IMR-90 (cell line): ENCODE measurements at regions not wholly inside any gene's neighbourhood (a gene's known extent, or its start where the extent isn't known, plus 50 kb on each side); places are given as distances from the start of the nearest gene placed in this dataset.

Experiments used
- ATAC-seq: fragments of 200-7000 bp; cut with Tn5 transposase; 2 replicates; pipeline ENCODE4 v1.9.1; 2020; ENCODE audit warnings: low read depth, mild to moderate bottlenecking, moderate library complexity
- BruUV-seq: library from RNA; stranded (reverse); fragments of 400-500 nt; replicated peaks from 2 replicates; lab custom pipeline; 2021; lab: Mats Ljungman, UMichigan
- CTCF ChIA-PET: fragments of 300-600 bp; formaldehyde crosslinking; extraction: SDS; loops from one replicate; lab custom pipeline; 2021; ENCODE audit warnings: antibody characterized with exemption; lab: Yijun Ruan, JAX
- POLR2A ChIA-PET: fragments of 300-600 bp; sonication (Branson Sonifier 250); formaldehyde crosslinking; loops from one replicate; lab custom pipeline; 2022; ENCODE audit warnings: antibody characterized with exemption; ENCODE audit not compliant: unreplicated experiment; lab: Charles Lee
- DNase-seq: peaks from one replicate; pipeline ENCODE4 v3.0.0; 2013
- H2AFZ ChIP-seq: replicated peaks from 2 replicates; pipeline ENCODE3; 2013; ENCODE audit warnings: low read length, mild to moderate bottlenecking; ENCODE audit not compliant: poor library complexity
- H2AK5ac ChIP-seq: 2 replicates; pipeline ENCODE4 v1.6.1; 2013; ENCODE audit warnings: low read depth, low read length, inconsistent platforms
- H2AK9ac ChIP-seq: replicated peaks from 2 replicates; pipeline ENCODE3; 2013; ENCODE audit warnings: mild to moderate bottlenecking, low read depth, low read length, moderate library complexity; ENCODE audit not compliant: poor library complexity
- H2BK120ac ChIP-seq: 2 replicates; pipeline ENCODE4 v1.6.1; 2013; ENCODE audit warnings: low read depth, low read length, inconsistent platforms
- H2BK15ac ChIP-seq: 3 replicates; pipeline ENCODE4 v1.6.1; 2013; ENCODE audit warnings: low read depth, low read length, inconsistent platforms
- H2BK20ac ChIP-seq: 2 replicates; pipeline ENCODE4 v1.6.1; 2013; ENCODE audit warnings: low read depth, mild to moderate bottlenecking, inconsistent platforms, low read length, moderate library complexity
- H2BK5ac ChIP-seq: 2 replicates; pipeline ENCODE4 v1.6.1; 2013; ENCODE audit warnings: mild to moderate bottlenecking, low read depth, low read length, inconsistent platforms; ENCODE audit not compliant: poor library complexity, severe bottlenecking
- H3K14ac ChIP-seq: replicated peaks from 2 replicates; pipeline ENCODE4 v1.6.1; 2013; ENCODE audit warnings: low read depth, low read length, inconsistent platforms
- H3K18ac ChIP-seq: 2 replicates; pipeline ENCODE4 v1.6.1; 2013; ENCODE audit warnings: low read depth, low read length, control low read depth
- H3K23ac ChIP-seq: 2 replicates; pipeline ENCODE4 v1.6.1; 2013; ENCODE audit warnings: low read depth, low read length, inconsistent platforms
- H3K27ac ChIP-seq: 2 replicates; pipeline ENCODE4 v1.5.1; 2013; ENCODE audit warnings: mild to moderate bottlenecking, control low read depth, low read length; ENCODE audit not compliant: insufficient read depth
- H3K27me3 ChIP-seq: 2 replicates; pipeline ENCODE4 v1.6.1; 2013; ENCODE audit warnings: low read length; ENCODE audit not compliant: control insufficient read depth, insufficient read depth
- H3K36me3 ChIP-seq: 2 replicates; pipeline ENCODE4 v1.6.1; 2013; ENCODE audit warnings: low read length, mixed read lengths; ENCODE audit not compliant: control insufficient read depth, insufficient read depth
- H3K4ac ChIP-seq: 2 replicates; pipeline ENCODE4 v1.6.1; 2013; ENCODE audit warnings: low read depth, low read length, inconsistent platforms
- H3K4me1 ChIP-seq: 2 replicates; pipeline ENCODE4 v1.6.1; 2013; ENCODE audit warnings: low read length, mixed read lengths; ENCODE audit not compliant: control insufficient read depth, insufficient read depth
- H3K4me2 ChIP-seq: 2 replicates; pipeline ENCODE4 v1.6.1; 2013; ENCODE audit warnings: low read depth, mild to moderate bottlenecking, control low read depth, low read length, moderate library complexity
- H3K4me3 ChIP-seq: 2 replicates; pipeline ENCODE4 v1.5.1; 2013; ENCODE audit warnings: low read depth, mild to moderate bottlenecking, control low read depth, low read length, moderate library complexity; ENCODE audit not compliant: insufficient read depth
- H3K56ac ChIP-seq: 2 replicates; pipeline ENCODE4 v1.6.1; 2013; ENCODE audit warnings: low read length, inconsistent platforms; ENCODE audit not compliant: insufficient read depth; ENCODE audit errors: extremely low read depth
- H3K79me1 ChIP-seq, 2 experiments: 2 replicates each; pipeline ENCODE4 v1.6.1; 2013; ENCODE audit warnings: low read length in 2 of 2, inconsistent platforms in 1 of 2, low read depth in 1 of 2
- H3K9ac ChIP-seq: 2 replicates; pipeline ENCODE4 v1.6.1; 2013; ENCODE audit warnings: low read depth, low read length, control low read depth
- H3K9me1 ChIP-seq: 2 replicates; pipeline ENCODE4 v1.6.1; 2013; ENCODE audit warnings: low read length, inconsistent platforms; ENCODE audit not compliant: insufficient read depth
- H3K9me3 ChIP-seq: 2 replicates; pipeline ENCODE4 v1.6.1; 2013; ENCODE audit warnings: low read length; ENCODE audit not compliant: control insufficient read depth, insufficient read depth
- H4K20me1 ChIP-seq: 2 replicates; pipeline ENCODE4 v1.6.1; 2013; ENCODE audit warnings: low read length, inconsistent platforms; ENCODE audit not compliant: insufficient read depth
- H4K5ac ChIP-seq: 2 replicates; pipeline ENCODE4 v1.6.1; 2013; ENCODE audit warnings: mild to moderate bottlenecking, low read depth, low read length, control low read depth
- H4K8ac ChIP-seq, 2 experiments: 2 replicates each; pipeline ENCODE4 v1.6.1; 2013; ENCODE audit warnings: low read depth in 2 of 2, low read length in 2 of 2, control low read depth in 1 of 2, inconsistent platforms in 1 of 2
- H4K91ac ChIP-seq: 2 replicates; pipeline ENCODE4 v1.6.1; 2013; ENCODE audit warnings: low read depth, low read length, inconsistent platforms; ENCODE audit not compliant: insufficient read depth
- BHLHE40 ChIP-seq: fragments of 150-350 bp; IDR thresholded peaks from 2 replicates; pipeline ENCODE4 v1.6.1; 2016; ENCODE audit warnings: mild to moderate bottlenecking, low read depth, low read length
- CEBPB ChIP-seq: IDR thresholded peaks from 2 replicates; pipeline ENCODE4 v1.6.1; 2012; ENCODE audit warnings: low read depth, low read length, improper control_type of control experiment
- CHD1 ChIP-seq: IDR thresholded peaks from 2 replicates; pipeline ENCODE4 v1.6.1; 2012; ENCODE audit warnings: low read depth, low read length, improper control_type of control experiment
- CTCF ChIP-seq: conservative IDR thresholded peaks from 2 replicates; pipeline ENCODE4 v1.5.1; 2012; ENCODE audit warnings: mild to moderate bottlenecking, low read depth, low read length, improper control_type of control experiment
- ELK1 ChIP-seq: fragments of 150-350 bp; IDR thresholded peaks from 2 replicates; pipeline ENCODE4 v1.6.1; 2016; ENCODE audit warnings: low read depth, mild to moderate bottlenecking, low read length, moderate library complexity, borderline replicate concordance
- FOS ChIP-seq: fragments of 150-350 bp; IDR thresholded peaks from 2 replicates; pipeline ENCODE4 v1.6.1; 2016; ENCODE audit warnings: low read depth, low read length
- MAFK ChIP-seq: IDR thresholded peaks from 2 replicates; pipeline ENCODE4 v1.6.1; 2012; ENCODE audit warnings: low read depth, low read length, improper control_type of control experiment
- MAZ ChIP-seq: IDR thresholded peaks from 2 replicates; pipeline ENCODE4 v1.6.1; 2012; ENCODE audit warnings: low read depth, mild to moderate bottlenecking, low read length, improper control_type of control experiment, moderate library complexity, borderline replicate concordance
- MXI1 ChIP-seq: IDR thresholded peaks from 2 replicates; pipeline ENCODE4 v1.6.1; 2012; ENCODE audit warnings: low read depth, mild to moderate bottlenecking, low read length, moderate library complexity, borderline replicate concordance
- NFE2L2 ChIP-seq: fragments of 150-350 bp; IDR thresholded peaks from 2 replicates; pipeline ENCODE4 v1.6.1; 2016; ENCODE audit warnings: low read depth, mild to moderate bottlenecking, low read length
- POLR2A ChIP-seq: IDR thresholded peaks from 2 replicates; pipeline ENCODE4 v1.6.1; 2012; ENCODE audit warnings: mild to moderate bottlenecking, low read depth, low read length
- RAD21 ChIP-seq: IDR thresholded peaks from 2 replicates; pipeline ENCODE4 v1.6.1; 2012; ENCODE audit warnings: low read length, improper control_type of control experiment
- RCOR1 ChIP-seq: IDR thresholded peaks from 2 replicates; pipeline ENCODE4 v1.6.1; 2012; ENCODE audit warnings: mild to moderate bottlenecking, low read length, improper control_type of control experiment; ENCODE audit not compliant: insufficient replicate concordance
- RFX5 ChIP-seq: IDR thresholded peaks from 2 replicates; pipeline ENCODE4 v1.8.0; 2012; ENCODE audit warnings: low read depth, mild to moderate bottlenecking, low read length, moderate library complexity
- SMC3 ChIP-seq: fragments of 150-350 bp; IDR thresholded peaks from 2 replicates; pipeline ENCODE4 v1.6.1; 2016; ENCODE audit warnings: low read depth, mild to moderate bottlenecking, antibody characterized with exemption, low read length, moderate library complexity
- USF2 ChIP-seq: fragments of 150-350 bp; IDR thresholded peaks from 2 replicates; pipeline ENCODE4 v1.6.1; 2017; ENCODE audit warnings: mild to moderate bottlenecking, antibody characterized with exemption, low read length, low read depth
- WGBS, 2 experiments: methylation state at CpG; one replicate each; pipeline versions ENCODE4 v1.1.5 to v1.1.7; 2013; ENCODE audit warnings: missing lambda C conversion rate in 2 of 2; ENCODE audit not compliant: insufficient read length in 1 of 2; ENCODE audit errors: extremely low coverage in 2 of 2; 5-methylcytosine and 5-hydroxymethylcytosine counted together
- dilution Hi-C: fragments of 300-500 bp; cut with HindIII; formaldehyde crosslinking; loops from one replicate; pipeline ENCODE4 v1.14.3; 2018; ENCODE audit warnings: low sequenced_read_pairs; ENCODE audit not compliant: unreplicated experiment
- in situ Hi-C: fragments of 300-500 bp; cut with MboI; formaldehyde crosslinking; loops from 3 replicates; pipeline ENCODE4 v1.14.3; 2019; ENCODE audit warnings: low sequenced_read_pairs, inconsistent platforms, mixed read lengths
- intact Hi-C: fragments of 100-400 bp; cut with micrococcal nuclease; formaldehyde crosslinking; loops from 2 replicates; pipeline ENCODE4 v1.10.0; 2022

GRCh38 chr2:220366765-220367164 lies 739.3 kb downstream of the SLC4A3 start:
- H3K79me1 ChIP-seq, result no peaks in the 10 kb centered on the region
- H3K18ac ChIP-seq, result no peak overlapping the region
- no peaks in the 10 kb centered on the region for H3K27me3 ChIP-seq
- ATAC-seq (no peak), DNase-seq (no peak)
- no peak overlapping the region for H2BK120ac ChIP-seq
- ChIA-PET CTCF (interaction anchor here (3.2 kb wide), 1 partner anchor 11 kb away, joined by 11 read pairs; no protein-coding TSS in a partner anchor), POLR2A (no interaction called here)
- intact Hi-C loops, result no loop called here
- no peak overlapping the region for H2AK9ac ChIP-seq
- H3K27ac ChIP-seq, result no peak overlapping the region
- H2AFZ ChIP-seq, result no peak overlapping the region
- no peak overlapping the region for H4K5ac ChIP-seq
- H3K36me3 ChIP-seq, result no peaks in the 10 kb centered on the region
- TF ChIP-seq CEBPB (no peak), FOS (no peak), MAZ (no peak), CTCF (no peak), BHLHE40 (no peak), CHD1 (no peak), RCOR1 (no peak), POLR2A (no peak), MXI1 (no peak), NFE2L2 (no peak), SMC3 (no peak), ELK1 (no peak), RAD21 (no peak), RFX5 (no peak), MAFK (no peak), USF2 (no peak)
- no peak overlapping the region for H4K91ac ChIP-seq
- H4K8ac ChIP-seq, result no peak overlapping the region
- no peak overlapping the region for H3K4ac ChIP-seq
- no peaks in the 10 kb centered on the region for H4K20me1 ChIP-seq
- H3K9ac ChIP-seq, result no peak overlapping the region
- H2AK5ac ChIP-seq, result no peak overlapping the region
- peaks cover 2% of the 10 kb centered on the region; the same call in 1 of the 2 replicates for H3K9me3 ChIP-seq
- no peaks in the 10 kb centered on the region for H3K9me1 ChIP-seq
- in situ Hi-C loops, result no loop called here
- no peaks in the 10 kb centered on the region; the same call in 1 of the 2 replicates for H3K4me1 ChIP-seq
- no peak overlapping the region for H2BK5ac ChIP-seq
- H3K23ac ChIP-seq, result no peak overlapping the region
- H3K14ac ChIP-seq, result no peak overlapping the region
- BruUV-seq, result no TSS peak
- H2BK20ac ChIP-seq, result no peak overlapping the region
- H3K56ac ChIP-seq, result no peak overlapping the region
- dilution Hi-C loops, result no loop called here
- no peak overlapping the region for H2BK15ac ChIP-seq
- no CpG with 5 or more reads among the region's 1 CpG for WGBS, 2 experiments
- no peak overlapping the region for H3K4me3 ChIP-seq
- H3K4me2 ChIP-seq, result no peak overlapping the region
